SK-N-MC (cell line): ENCODE measurements at regions not wholly inside any gene's neighbourhood (a gene's known extent, or its start where the extent isn't known, plus 50 kb on each side); places are given as distances from the start of the nearest gene placed in this dataset.

Source experiments
- EZH2 ChIP-seq: fragments of 200-600 bp; sonication (generic); IDR thresholded peaks from one replicate; pipeline ENCODE4 v1.6.1; 2017; ENCODE audit warnings: antibody characterized with exemption
- FOXP2 ChIP-seq: optimal IDR thresholded peaks from 2 replicates; pipeline ENCODE3; 2011; ENCODE audit warnings: mild to moderate bottlenecking, moderate library complexity; ENCODE audit not compliant: insufficient read depth; ENCODE audit errors: extremely low read length, control extremely low read depth
- POLR2AphosphoS5 ChIP-seq: IDR thresholded peaks from 2 replicates; pipeline ENCODE4 v1.6.1; 2012; ENCODE audit warnings: mild to moderate bottlenecking, low read depth, low read length, borderline replicate concordance

DNA sequence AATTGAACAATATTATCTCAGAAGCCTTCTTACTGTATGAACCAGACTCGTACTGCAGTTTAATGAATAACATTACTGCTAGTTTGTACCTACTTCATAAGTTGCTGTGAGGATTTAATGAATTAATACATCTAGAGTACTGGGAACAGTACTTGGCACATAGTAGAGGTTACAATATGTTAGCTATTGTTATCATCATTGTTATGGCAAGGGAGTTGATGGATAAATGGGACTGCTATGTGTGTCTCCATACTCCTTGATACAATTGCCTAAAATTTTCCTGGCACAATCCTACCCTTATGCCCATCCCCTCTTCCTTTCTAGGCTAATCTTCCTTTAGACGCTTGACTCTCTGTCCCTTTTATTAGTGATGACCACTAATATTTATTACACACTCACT lies 473.6 kb downstream of the MCTP2 start:
- TF ChIP-seq EZH2 (no peak), POLR2AphosphoS5 (no peak), FOXP2 (no peak)
